ENCODE measurements at regions not wholly inside any gene's neighbourhood (a gene's known extent, or its start where the extent isn't known, plus 50 kb on each side); places are given as distances from the start of the nearest gene placed in this dataset.
A peak's percentile ranks its signal among the peaks of the same experiment; 100 is the strongest.

- ChIA-PET CTCF (no interaction called here), POLR2A (no interaction called here)
- Histone ChIP-seq H3K4me2 (peak overlapping the region; percentile 73), H3K27ac (ENCODE audit: low read depth in 2 of 2, low read length in 1 of 2) (peak overlapping the region; percentile 65 to 81), H3K9me3 (no peaks in the 10 kb centered on the region), H3K9me2 (no peaks in the 10 kb centered on the region), H3K4me3 (ENCODE audit: low read depth in 2 of 2, low read length in 1 of 2) (peak overlapping the region in 1 of 2 experiments; percentile 41; a peak in 1 of 4 replicates), H3K27me3 (ENCODE audit: insufficient read depth) (no peaks in the 10 kb centered on the region), H2AFZ (ENCODE audit: low read depth) (peak overlapping the region; percentile 84), H3K79me2 (ENCODE audit: insufficient read depth) (no peaks in the 10 kb centered on the region), H4K20me1 (ENCODE audit: insufficient read depth) (no peaks in the 10 kb centered on the region), H3K36me3 (replicated peaks in 1 of 2; ENCODE audit: control insufficient read depth in 1 of 2, insufficient read depth in 2 of 2, low read length in 1 of 2) (no peaks in the 10 kb centered on the region), H3F3A (replicated peaks; ENCODE audit: insufficient read depth) (peaks cover 19% of the 10 kb centered on the region), H3K9ac (peak overlapping the region; percentile 29; the same call in 1 of the 2 replicates), H3K4me1 (ENCODE audit: control insufficient read depth in 1 of 2, insufficient read depth in 2 of 2, low read depth in 1 of 2, low read length in 1 of 2) (peaks cover 0 to 35% of the 10 kb centered on the region in 2 experiments; a peak in 2 of 4 replicates)
- WGBS (ENCODE audit: low lambda C conversion rate): 14% methylated on average over 2 of the region's 2 CpGs
- no peak for DNase-seq
- peak; percentile 57 for TF ChIP-seq JUND (IDR thresholded peaks at IDR 0.05)
- TF ChIP-seq RCOR1 (IDR thresholded peaks at IDR 0.05; ENCODE audit: low read length): no peak
- TF ChIP-seq, protein P1, sequence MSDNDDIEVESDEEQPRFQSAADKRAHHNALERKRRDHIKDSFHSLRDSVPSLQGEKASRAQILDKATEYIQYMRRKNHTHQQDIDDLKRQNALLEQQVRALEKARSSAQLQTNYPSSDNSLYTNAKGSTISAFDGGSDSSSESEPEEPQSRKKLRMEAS (IDR thresholded peaks at IDR 0.05; ENCODE audit: low read depth): no peak
- TF ChIP-seq POLR2AphosphoS5 (IDR thresholded peaks at IDR 0.05; ENCODE audit: low read depth, low read length): no peak
- no peak for TF ChIP-seq RFX5 (IDR thresholded peaks at IDR 0.05; ENCODE audit: low read length)
- TF ChIP-seq, protein P2, sequence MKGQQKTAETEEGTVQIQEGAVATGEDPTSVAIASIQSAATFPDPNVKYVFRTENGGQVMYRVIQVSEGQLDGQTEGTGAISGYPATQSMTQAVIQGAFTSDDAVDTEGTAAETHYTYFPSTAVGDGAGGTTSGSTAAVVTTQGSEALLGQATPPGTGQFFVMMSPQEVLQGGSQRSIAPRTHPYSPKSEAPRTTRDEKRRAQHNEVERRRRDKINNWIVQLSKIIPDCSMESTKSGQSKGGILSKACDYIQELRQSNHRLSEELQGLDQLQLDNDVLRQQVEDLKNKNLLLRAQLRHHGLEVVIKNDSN (IDR thresholded peaks at IDR 0.05; ENCODE audit: borderline replicate concordance, low read depth): no peak
- TF ChIP-seq MXI1 (IDR thresholded peaks at IDR 0.05; ENCODE audit: low read depth, low read length): no peak
- TF ChIP-seq CHD2 (IDR thresholded peaks at IDR 0.05; ENCODE audit: low read length, partially characterized antibody): no peak
- TF ChIP-seq EP300 (IDR thresholded peaks at IDR 0.05; ENCODE audit: borderline replicate concordance in 1 of 2, low read depth in 1 of 2, low read length in 1 of 2): peak in 1 of 2 experiments; percentile 32; a peak in 1 of 4 replicates
- TF ChIP-seq RXRA (IDR thresholded peaks at IDR 0.05; ENCODE audit: borderline replicate concordance, low read depth): 0 out of 2 replicates have a peak, but pooled peaks have one; percentile 8
- TF ChIP-seq YY1 (IDR thresholded peaks at IDR 0.05; ENCODE audit: low read depth): no peak
- TF ChIP-seq CTCF (IDR thresholded peaks at IDR 0.05): no peak
- TF ChIP-seq SIN3A (IDR thresholded peaks at IDR 0.05; ENCODE audit: borderline replicate concordance, low read depth, low read length): no peak
- no peak for TF ChIP-seq MEF2A (IDR thresholded peaks at IDR 0.05; ENCODE audit: borderline replicate concordance, low read depth)
- TF ChIP-seq FOXJ3 (CRISPR knock-in tag; IDR thresholded peaks at IDR 0.05): no peak
- TF ChIP-seq SMC3 (IDR thresholded peaks at IDR 0.05; ENCODE audit: low read depth, low read length): no peak
- no peak for TF ChIP-seq GABPA (IDR thresholded peaks at IDR 0.05; ENCODE audit: low read depth)
- no peak for TF ChIP-seq REST (IDR thresholded peaks at IDR 0.05; ENCODE audit: low read depth, low read length)
- TF ChIP-seq RAD21 (IDR thresholded peaks at IDR 0.05; ENCODE audit: low read length): no peak
- peak; percentile 31; the same call in 1 of the 2 replicates for TF ChIP-seq TCF12 (IDR thresholded peaks at IDR 0.05)
- peak; percentile 13; the same call in 1 of the 2 replicates for TF ChIP-seq NFIC (IDR thresholded peaks at IDR 0.05; ENCODE audit: borderline replicate concordance)
- TF ChIP-seq TAF1 (IDR thresholded peaks at IDR 0.05; ENCODE audit: borderline replicate concordance, low read depth, low read length): no peak
- no peak for TF ChIP-seq GATA2 (CRISPR knock-in tag; IDR thresholded peaks at IDR 0.05)
- TF ChIP-seq EZH2phosphoT487 (IDR thresholded peaks at IDR 0.05; ENCODE audit: borderline replicate concordance, low read depth): no peak
- TF ChIP-seq FOXM1 (IDR thresholded peaks at IDR 0.05; ENCODE audit: low read depth): no peak
- TF ChIP-seq ZBTB33 (IDR thresholded peaks at IDR 0.05; ENCODE audit: borderline replicate concordance, low read depth): no peak
- no peak for TF ChIP-seq ELF1 (IDR thresholded peaks at IDR 0.05)
These were observed 359.0 kb downstream of the JRKL start for GRCh38 chr11:96748639-96749370.

Measured in SK-N-SH (cell line).